IPS-20b (cell line): ENCODE measurements at regions not wholly inside any gene's neighbourhood (a gene's known extent, or its start where the extent isn't known, plus 50 kb on each side); places are given as distances from the start of the nearest gene placed in this dataset.

Source experiments
- H3K27ac ChIP-seq: one replicate; pipeline ENCODE4 v1.5.1; 2013; ENCODE audit warnings: low read length
- H3K27me3 ChIP-seq: 2 replicates; pipeline ENCODE4 v1.6.1; 2013; ENCODE audit warnings: mild to moderate bottlenecking, low read length, inconsistent platforms; ENCODE audit not compliant: insufficient read depth
- H3K36me3 ChIP-seq: 2 replicates; pipeline ENCODE4 v1.6.1; 2013; ENCODE audit warnings: low read depth, mild to moderate bottlenecking, inconsistent platforms, low read length, moderate library complexity; ENCODE audit not compliant: insufficient read depth
- H3K4me1 ChIP-seq: 2 replicates; pipeline ENCODE4 v1.6.1; 2013; ENCODE audit warnings: mild to moderate bottlenecking, control low read depth, inconsistent platforms, low read length, moderate library complexity; ENCODE audit not compliant: insufficient read depth
- H3K4me3 ChIP-seq: 2 replicates; pipeline ENCODE4 v1.5.1; 2013; ENCODE audit warnings: mild to moderate bottlenecking, low read length, inconsistent platforms
- H3K9ac ChIP-seq: 2 replicates; pipeline ENCODE4 v1.6.1; 2013; ENCODE audit warnings: low read depth, mild to moderate bottlenecking, inconsistent platforms, low read length, moderate library complexity
- H3K9me3 ChIP-seq: 2 replicates; pipeline ENCODE4 v1.6.1; 2013; ENCODE audit warnings: mild to moderate bottlenecking, low read depth, low read length, inconsistent platforms; ENCODE audit not compliant: insufficient read depth

GRCh38 chr1:181155339-181155738, 66.8 kb downstream of the IER5 start:
- H3K27ac ChIP-seq: no peak overlapping the region
- no peaks in the 10 kb centered on the region for H3K27me3 ChIP-seq
- peaks cover 6% of the 10 kb centered on the region; the same call in 1 of the 2 replicates for H3K9me3 ChIP-seq
- no peak overlapping the region for H3K4me3 ChIP-seq
- no peak overlapping the region for H3K9ac ChIP-seq
- H3K36me3 ChIP-seq: no peaks in the 10 kb centered on the region
- no peaks in the 10 kb centered on the region for H3K4me1 ChIP-seq

- Histone ChIP-seq H3K27me3 (no peaks in the 10 kb centered on the region), H3K9ac (no peak overlapping the region), H3K4me1 (no peaks in the 10 kb centered on the region), H3K9me3 (peaks cover 18% of the 10 kb centered on the region; the same call in 1 of the 2 replicates), H3K4me3 (no peak overlapping the region), H3K36me3 (no peaks in the 10 kb centered on the region), H3K27ac (no peak overlapping the region)
Measured at GRCh38 chr1:181159451-181160140, 71.1 kb downstream of the IER5 start.

- no peak overlapping the region for H3K27ac ChIP-seq
- H3K36me3 ChIP-seq: no peaks in the 10 kb centered on the region
- H3K4me3 ChIP-seq: no peak overlapping the region
- no peak overlapping the region for H3K9ac ChIP-seq
- H3K9me3 ChIP-seq: peaks cover 18% of the 10 kb centered on the region; the same call in 1 of the 2 replicates
- H3K4me1 ChIP-seq: no peaks in the 10 kb centered on the region
- H3K27me3 ChIP-seq: no peaks in the 10 kb centered on the region
Measured at GRCh38 chr1:181160322-181160721, 71.8 kb downstream of the IER5 start.

GRCh38 chr1:181160998-181161870, 72.7 kb downstream of the IER5 start:
- H3K27me3 ChIP-seq: no peaks in the 10 kb centered on the region
- no peaks in the 10 kb centered on the region for H3K36me3 ChIP-seq
- no peak overlapping the region for H3K27ac ChIP-seq
- no peak overlapping the region for H3K4me3 ChIP-seq
- H3K9ac ChIP-seq: no peak overlapping the region
- H3K4me1 ChIP-seq: no peaks in the 10 kb centered on the region
- peaks cover 18% of the 10 kb centered on the region; the same call in 1 of the 2 replicates for H3K9me3 ChIP-seq

- H3K4me1 ChIP-seq: no peaks in the 10 kb centered on the region
- no peak overlapping the region for H3K4me3 ChIP-seq
- no peak overlapping the region for H3K27ac ChIP-seq
- no peaks in the 10 kb centered on the region for H3K27me3 ChIP-seq
- peaks cover 12% of the 10 kb centered on the region; the same call in 1 of the 2 replicates for H3K9me3 ChIP-seq
- H3K36me3 ChIP-seq: no peaks in the 10 kb centered on the region
- no peak overlapping the region for H3K9ac ChIP-seq
Measured at GRCh38 chr1:181163662-181164061, 75.2 kb downstream of the IER5 start.

GRCh38 chr1:181166377-181167196, 78.1 kb downstream of the IER5 start:
- Histone ChIP-seq H3K4me1 (no peaks in the 10 kb centered on the region), H3K27ac (no peak overlapping the region), H3K4me3 (no peak overlapping the region), H3K27me3 (no peaks in the 10 kb centered on the region), H3K9me3 (peaks cover 12% of the 10 kb centered on the region; the same call in 1 of the 2 replicates), H3K36me3 (no peaks in the 10 kb centered on the region), H3K9ac (no peak overlapping the region)

GRCh38 chr1:181169281-181169865, 80.9 kb downstream of the IER5 start:
- Histone ChIP-seq H3K27ac (no peak overlapping the region), H3K9me3 (no peaks in the 10 kb centered on the region; the same call in 1 of the 2 replicates), H3K4me1 (no peaks in the 10 kb centered on the region), H3K9ac (no peak overlapping the region), H3K4me3 (no peak overlapping the region), H3K27me3 (no peaks in the 10 kb centered on the region), H3K36me3 (no peaks in the 10 kb centered on the region)

GRCh38 chr1:181170194-181170593, 81.7 kb downstream of the IER5 start:
- no peaks in the 10 kb centered on the region for H3K27me3 ChIP-seq
- no peaks in the 10 kb centered on the region for H3K4me1 ChIP-seq
- no peaks in the 10 kb centered on the region for H3K9me3 ChIP-seq
- no peaks in the 10 kb centered on the region for H3K36me3 ChIP-seq
- no peak overlapping the region for H3K27ac ChIP-seq
- H3K9ac ChIP-seq: no peak overlapping the region
- H3K4me3 ChIP-seq: no peak overlapping the region

GRCh38 chr1:181172082-181172481, 83.6 kb downstream of the IER5 start:
- no peak overlapping the region for H3K4me3 ChIP-seq
- H3K9ac ChIP-seq: no peak overlapping the region
- no peaks in the 10 kb centered on the region for H3K36me3 ChIP-seq
- H3K27me3 ChIP-seq: no peaks in the 10 kb centered on the region
- no peaks in the 10 kb centered on the region; the same call in 1 of the 2 replicates for H3K4me1 ChIP-seq
- no peaks in the 10 kb centered on the region for H3K9me3 ChIP-seq
- no peak overlapping the region for H3K27ac ChIP-seq

- Histone ChIP-seq H3K9ac (no peak overlapping the region), H3K27me3 (no peaks in the 10 kb centered on the region), H3K36me3 (no peaks in the 10 kb centered on the region), H3K9me3 (no peaks in the 10 kb centered on the region; the same call in 1 of the 2 replicates), H3K4me1 (peaks cover 2% of the 10 kb centered on the region; the same call in 1 of the 2 replicates), H3K4me3 (no peak overlapping the region), H3K27ac (no peak overlapping the region)
Measured at GRCh38 chr1:181173761-181174447, 85.4 kb downstream of the IER5 start.
